Testis (tissue), 2 donors: ENCODE measurements at regions not wholly inside any gene's neighbourhood (a gene's known extent, or its start where the extent isn't known, plus 50 kb on each side); places are given as distances from the start of the nearest gene placed in this dataset.

ENCODE experiments used
- CTCF ChIP-seq, 3 experiments: fragments of 450-650 bp in 2 of 3; fragments of 200-600 bp in 1 of 3; sonication (generic) in 1 of 3; IDR thresholded peaks; one replicate each; pipeline ENCODE4 v1.5.1; 2016 to 2019; ENCODE audit warnings: antibody characterized with exemption in 3 of 3, mild to moderate bottlenecking in 2 of 3, moderate library complexity in 1 of 3
- POLR2A ChIP-seq: fragments of 450-650 bp; IDR thresholded peaks from one replicate; pipeline ENCODE4 v1.6.1; 2017; ENCODE audit warnings: antibody characterized with exemption, mild to moderate bottlenecking, moderate library complexity

GRCh38 chr5:125708583-125708982, 714.6 kb upstream of the GRAMD2B start:
- TF ChIP-seq CTCF (IDR thresholded peaks at IDR 0.05) (no peak), POLR2A (no peak)
